ENCODE measurements at regions not wholly inside any gene's neighbourhood (a gene's known extent, or its start where the extent isn't known, plus 50 kb on each side); places are given as distances from the start of the nearest gene placed in this dataset.

GRCh38 chr21:38188037-38188436 is 68.8 kb upstream of the KCNJ15 start:
- TF ChIP-seq POLR2A (IDR thresholded peaks at IDR 0.05; ENCODE audit: low read depth, low read length), result no peak
- no peak for TF ChIP-seq RFX5 (IDR thresholded peaks at IDR 0.05; ENCODE audit: low read depth, low read length)
- TF ChIP-seq, protein P1, sequence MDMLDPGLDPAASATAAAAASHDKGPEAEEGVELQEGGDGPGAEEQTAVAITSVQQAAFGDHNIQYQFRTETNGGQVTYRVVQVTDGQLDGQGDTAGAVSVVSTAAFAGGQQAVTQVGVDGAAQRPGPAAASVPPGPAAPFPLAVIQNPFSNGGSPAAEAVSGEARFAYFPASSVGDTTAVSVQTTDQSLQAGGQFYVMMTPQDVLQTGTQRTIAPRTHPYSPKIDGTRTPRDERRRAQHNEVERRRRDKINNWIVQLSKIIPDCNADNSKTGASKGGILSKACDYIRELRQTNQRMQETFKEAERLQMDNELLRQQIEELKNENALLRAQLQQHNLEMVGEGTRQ (IDR thresholded peaks at IDR 0.05; ENCODE audit: low read depth, low read length), result no peak
- TF ChIP-seq NFE2L2 (IDR thresholded peaks at IDR 0.05; ENCODE audit: low read depth, low read length), result no peak
- TF ChIP-seq CTCF (conservative IDR thresholded peaks at IDR 0.05; ENCODE audit: low read depth, low read length), result no peak
- no peak for TF ChIP-seq SMC3 (IDR thresholded peaks at IDR 0.05; ENCODE audit: low read depth, low read length)
- TF ChIP-seq RAD21 (IDR thresholded peaks at IDR 0.05; ENCODE audit: low read length), result no peak

All from IMR-90 (cell line).